SKM-1 (cell line): ENCODE measurements at regions not wholly inside any gene's neighbourhood (a gene's known extent, or its start where the extent isn't known, plus 50 kb on each side); places are given as distances from the start of the nearest gene placed in this dataset.
"Not testable (repeated sequence)": the region's sequence is repeated elsewhere in the genome, so short reads cannot be mapped to it uniquely, and the experiment has no call there.

Experiments
- DNase-seq: peaks from one replicate; lab custom pipeline; 2025; ENCODE audit not compliant: unreplicated experiment; lab: John Stamatoyannopoulos, UW

DNA sequence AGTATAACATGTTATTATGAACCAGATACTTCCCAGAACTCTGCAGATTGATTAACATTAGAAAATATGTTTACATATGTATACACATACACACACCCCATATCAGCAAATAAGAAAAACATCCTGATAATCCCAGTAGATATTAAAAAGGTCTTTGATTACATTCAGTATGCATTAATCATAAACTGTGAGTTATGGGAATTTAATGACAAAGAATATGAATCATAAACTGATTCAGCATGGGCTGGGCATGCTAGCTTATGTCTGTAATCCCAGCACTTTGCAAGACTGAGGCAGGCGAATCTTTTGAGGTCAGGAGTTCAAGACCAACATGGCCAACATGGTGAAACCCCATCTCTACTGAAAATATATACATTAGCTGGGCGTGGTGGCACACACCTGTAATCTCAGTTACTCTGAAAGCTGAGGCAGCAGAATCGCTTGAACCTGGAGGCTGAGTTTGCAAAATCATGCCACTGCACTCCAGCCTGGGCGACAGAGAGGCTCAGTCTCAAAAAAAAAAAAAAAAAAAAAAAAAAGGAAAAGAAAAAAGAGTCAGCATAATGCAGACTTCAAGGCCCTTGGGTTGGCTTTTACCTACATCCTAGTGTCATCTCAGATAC, 581.9 kb upstream of the PRR20A start:
- DNase-seq: no peak

DNA sequence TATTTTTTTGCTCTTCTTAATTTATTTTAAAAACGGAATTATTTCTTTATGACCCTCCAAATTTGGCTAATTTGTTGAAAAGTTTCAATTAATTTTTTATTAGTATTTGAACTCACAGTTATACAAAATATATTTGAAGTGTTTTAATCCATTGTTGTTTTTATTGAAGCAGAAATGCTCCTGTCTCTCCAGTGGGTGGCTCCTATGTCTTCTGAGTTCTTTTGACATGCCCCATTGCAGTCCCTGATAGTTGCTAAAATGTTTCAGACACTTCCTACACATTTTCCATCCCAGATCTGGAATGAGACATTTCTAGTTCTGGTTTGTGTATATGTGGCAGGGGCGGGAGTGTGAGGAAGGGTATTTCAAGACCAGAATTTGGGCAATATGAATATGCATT, 579.4 kb upstream of the PRR20A start:
- no peak for DNase-seq

DNA sequence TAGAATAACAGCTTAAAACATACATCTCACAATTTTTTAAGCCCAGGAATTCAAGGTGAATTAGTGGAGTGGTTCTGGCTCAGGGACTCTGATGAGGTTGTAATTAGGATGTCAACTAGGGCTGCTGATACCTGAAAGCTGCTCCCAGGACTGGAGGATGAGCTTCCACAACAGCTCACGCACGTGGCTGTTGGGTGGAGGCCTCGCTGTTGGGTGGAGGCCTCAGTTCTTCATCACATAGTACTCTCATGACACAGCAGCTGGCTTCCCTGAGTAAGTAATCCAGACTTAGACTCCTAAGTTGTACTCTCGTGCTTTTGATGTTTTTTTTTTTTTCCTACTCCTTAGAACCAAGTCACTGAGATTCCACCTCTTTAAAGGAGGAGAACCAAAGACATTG, 577.1 kb upstream of the PRR20A start:
- no peak for DNase-seq

DNA sequence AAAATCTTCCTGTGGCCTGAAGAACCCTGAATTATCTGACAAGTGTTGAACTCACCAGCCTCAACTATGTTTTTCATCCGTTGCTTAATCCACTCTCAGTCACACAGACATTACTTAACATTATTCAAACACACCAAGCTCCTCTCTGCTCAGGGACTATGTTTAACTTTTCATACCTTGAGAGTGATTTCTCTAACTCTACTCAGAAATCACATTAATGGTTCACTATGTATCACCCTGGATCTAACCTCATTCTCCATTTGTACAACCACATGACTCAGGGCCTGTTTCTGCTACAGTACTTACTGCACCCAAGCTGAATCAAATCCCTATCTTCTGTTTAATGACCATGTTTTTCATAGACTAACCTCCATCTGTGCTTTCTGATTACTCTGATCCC, 553.7 kb upstream of the PRR20A start:
- DNase-seq: no peak

DNA sequence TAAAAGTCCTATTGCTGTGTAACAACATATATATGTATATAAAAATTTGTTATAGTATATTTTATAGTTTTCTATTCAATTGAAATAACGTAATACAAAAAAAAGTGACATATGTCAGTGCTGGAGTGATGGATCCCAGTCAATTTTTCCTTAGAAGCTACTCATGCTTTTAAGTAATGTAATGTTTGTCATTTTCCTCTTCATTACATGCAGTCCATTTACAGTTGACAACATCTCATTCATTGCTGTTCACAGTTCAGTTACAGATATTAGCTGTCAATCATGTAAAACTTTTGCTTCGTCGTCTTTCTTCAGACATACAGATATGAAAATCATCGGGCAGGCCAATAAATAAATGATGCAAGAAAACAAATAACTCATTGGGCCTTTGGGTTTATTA, 525.1 kb upstream of the PRR20A start:
- no peak for DNase-seq

DNA sequence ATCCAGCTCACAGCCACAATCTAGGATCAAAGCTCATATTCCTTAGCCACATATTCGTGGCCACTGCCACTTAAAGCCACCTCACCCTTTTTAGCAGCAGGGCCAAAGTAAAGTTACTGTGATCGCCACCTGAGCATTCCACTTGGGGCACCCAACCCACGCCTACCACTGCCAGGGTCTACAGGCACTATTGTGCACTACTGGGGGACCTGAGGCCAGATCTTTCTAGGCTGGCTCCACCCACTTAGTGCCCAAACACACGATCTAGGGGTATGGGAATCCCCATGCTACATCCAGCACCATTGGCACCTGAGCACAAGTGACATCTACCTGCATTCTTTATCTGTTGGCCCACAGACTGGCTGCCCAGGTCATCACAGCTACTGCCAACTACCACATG, 517.9 kb upstream of the PRR20A start:
- DNase-seq: no peak

DNA sequence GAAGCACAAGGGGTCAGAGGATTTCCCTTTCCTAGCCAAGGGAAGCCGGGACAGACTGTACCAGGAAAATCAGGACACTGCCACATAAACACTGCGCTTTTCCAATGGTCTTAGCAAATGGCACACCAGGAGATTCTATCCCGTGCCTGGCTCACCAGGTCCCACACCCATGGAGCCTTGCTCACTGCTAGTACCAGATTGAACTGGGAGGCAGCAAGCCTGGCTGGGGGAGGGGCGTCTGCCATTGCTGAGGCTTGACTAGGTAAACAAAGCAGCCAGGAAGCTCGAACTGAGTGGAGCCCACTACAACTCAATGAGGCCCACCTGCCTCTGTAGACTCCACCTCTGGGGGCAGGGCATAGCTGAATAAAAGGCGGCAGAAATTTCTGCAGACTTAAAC, 511.8 kb upstream of the PRR20A start:
- DNase-seq: not testable (repeated sequence)

DNA sequence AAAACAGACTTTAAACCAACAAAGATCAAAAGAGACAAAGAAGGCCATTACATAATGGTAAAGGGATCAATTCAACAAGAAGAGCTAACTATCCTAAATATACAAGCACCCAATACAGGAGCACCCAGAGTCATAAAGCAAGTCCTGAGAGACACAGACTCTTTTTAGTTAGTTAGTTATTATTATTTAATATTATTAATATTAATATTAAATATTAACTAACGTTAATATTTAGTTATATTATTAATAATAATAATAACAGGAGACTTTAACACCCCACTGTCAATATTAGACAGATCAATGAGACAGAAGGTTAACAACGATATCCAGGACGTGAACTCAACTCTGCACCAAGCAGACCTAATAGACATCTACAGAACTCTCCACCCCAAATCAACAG, 509.7 kb upstream of the PRR20A start:
- not testable (repeated sequence) for DNase-seq

DNA sequence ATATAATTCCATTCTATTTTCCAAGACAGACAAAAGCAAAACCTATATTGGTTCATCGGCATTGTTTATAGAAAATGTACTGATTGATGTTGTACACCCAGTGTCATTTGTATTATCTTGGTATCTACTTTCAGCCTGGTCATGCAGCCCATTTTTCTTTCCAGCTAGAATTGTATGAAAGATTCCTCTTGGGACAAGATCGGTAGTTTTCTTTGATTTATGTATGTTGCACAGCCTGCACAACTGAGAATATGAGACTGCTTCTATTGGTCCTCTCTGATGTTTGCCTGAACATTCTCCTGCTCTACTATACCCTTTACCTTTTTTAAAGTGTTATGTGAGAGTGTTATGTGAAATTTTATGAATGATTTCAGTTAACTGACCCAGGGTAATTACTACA, 487.7 kb upstream of the PRR20A start:
- DNase-seq: no peak

DNA sequence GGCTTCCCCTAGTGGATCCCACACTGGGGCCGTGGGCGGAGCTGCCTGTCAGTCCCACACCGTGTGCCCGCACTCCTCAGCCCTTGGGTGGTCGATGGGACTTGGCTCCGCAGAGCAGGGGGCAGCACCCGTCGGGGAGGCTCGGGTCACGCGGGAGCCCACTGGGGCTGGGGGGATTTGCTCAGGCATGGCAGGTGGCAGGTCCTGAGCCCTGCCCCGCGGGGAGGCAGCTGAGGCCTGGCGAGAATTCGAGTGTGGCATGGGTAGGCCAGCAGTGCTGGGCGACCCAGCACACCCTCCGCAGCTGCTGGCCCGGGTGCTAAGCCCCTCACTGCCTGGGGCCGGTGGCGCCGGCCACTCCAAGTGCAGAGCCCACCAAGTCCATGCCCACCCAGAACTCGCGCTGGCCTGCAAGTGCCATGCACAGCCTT, 481.7 kb upstream of the PRR20A start:
- DNase-seq: no peak

DNA sequence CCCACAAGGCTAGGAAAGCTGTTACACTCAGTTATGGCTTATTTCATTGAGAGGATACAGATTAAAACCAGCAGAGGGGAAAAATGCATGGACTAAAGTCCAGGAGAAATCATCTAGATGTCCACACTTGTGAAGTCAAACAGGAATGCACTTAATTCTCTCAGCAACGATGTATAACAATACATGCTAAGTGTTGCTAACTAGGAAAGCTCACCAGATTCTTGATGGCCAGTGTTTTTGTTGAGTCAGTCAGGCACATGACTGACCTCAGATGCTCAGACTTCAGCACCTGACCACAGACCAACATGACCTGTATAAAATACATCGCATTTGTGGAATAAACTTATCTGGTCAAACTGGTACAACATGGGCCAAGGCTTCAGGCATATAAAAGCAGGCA, 470.2 kb upstream of the PRR20A start:
- no peak for DNase-seq

DNA sequence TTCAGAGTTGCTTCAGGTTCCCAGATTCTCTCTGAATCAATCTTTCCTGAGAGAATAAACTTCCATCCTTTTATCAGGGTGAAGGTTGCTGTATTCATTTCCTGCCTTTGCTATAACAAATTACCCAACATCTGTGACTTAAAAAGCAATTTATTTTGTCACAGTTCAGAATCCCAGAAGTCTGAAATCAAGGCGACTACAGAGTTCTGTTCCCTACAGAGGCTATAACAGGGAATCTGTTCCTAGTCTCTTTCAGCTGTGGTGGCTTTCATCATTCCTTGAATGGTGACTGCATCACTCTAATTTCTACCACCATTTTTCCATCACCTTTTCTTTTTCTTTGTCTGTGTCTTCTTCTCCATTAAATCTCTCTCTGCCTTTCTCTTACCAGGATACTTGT, 459.3 kb upstream of the PRR20A start:
- DNase-seq: no peak

DNA sequence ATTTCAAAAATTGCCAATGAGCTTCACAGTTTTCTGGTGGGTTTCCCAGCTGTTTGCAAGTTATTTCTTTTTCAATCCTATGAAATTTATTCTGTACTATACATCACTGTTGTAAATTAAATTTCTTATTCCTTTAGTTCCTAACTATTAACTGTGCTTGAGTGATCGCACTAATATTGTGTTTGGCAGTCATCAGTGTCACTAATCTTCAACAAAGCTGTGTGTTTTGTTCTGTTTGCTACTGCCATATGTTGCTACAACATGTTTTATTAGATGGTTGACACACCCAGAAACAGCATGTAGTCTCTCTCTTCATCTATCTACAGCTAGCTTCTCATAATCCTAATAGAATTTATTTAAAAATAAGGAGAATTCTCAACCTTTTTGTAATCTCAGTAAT, 453.6 kb upstream of the PRR20A start:
- DNase-seq: no peak

DNA sequence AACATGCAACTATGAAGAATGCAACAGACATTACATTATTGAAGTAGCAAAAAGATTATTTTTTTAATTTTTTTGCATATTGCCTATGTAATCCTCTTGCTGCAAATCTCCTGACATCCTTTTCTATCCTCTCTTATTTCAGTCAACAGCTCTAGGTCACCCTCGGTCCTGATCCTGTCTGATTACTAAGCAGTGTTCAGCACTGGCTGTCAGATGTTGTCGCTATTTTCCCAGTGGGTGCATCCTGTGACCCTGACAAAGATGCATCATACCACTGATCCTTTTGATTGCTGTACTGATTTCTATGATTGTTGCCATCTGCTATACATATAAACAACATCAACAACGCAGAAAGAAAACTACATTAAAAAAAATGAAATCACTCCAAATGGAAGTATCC, 443.7 kb upstream of the PRR20A start:
- no peak for DNase-seq

DNA sequence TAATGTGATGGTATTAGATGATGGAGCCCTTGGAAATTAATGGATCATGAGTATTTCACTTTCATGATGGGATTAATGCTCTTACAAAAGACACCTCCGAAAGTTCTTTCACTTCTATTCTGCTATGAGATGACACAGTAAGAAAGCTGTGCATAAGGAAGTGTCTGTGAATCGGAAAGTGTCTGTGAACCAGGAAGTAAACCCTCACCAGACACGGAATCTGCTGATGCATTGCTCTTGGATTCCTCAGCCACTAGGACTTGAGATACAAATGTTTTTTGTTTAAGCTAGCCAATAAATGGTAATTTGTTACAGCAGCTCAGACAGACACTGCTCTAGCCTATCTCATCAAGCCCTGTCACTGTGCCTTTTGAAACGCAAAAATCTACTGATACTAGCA, 440.4 kb upstream of the PRR20A start:
- DNase-seq: no peak

DNA sequence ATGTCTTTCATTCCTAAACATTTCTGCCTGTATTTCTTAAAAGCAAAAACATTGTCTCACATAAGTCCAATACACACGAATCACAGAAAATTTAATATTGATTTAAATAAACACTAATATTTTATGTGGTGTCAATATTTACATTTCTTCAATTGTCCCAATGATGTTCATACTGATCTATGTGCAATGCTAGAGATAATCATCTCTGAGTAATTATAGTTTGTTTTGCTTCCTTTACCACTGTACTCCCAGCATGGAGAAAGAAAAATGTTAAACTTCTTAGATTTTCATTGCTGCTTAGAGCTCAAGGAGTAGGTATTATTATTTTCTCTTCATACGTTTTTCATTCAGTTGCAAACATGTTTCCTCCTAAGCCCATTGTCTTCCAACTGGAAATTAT, 434.2 kb upstream of the PRR20A start:
- no peak for DNase-seq

DNA sequence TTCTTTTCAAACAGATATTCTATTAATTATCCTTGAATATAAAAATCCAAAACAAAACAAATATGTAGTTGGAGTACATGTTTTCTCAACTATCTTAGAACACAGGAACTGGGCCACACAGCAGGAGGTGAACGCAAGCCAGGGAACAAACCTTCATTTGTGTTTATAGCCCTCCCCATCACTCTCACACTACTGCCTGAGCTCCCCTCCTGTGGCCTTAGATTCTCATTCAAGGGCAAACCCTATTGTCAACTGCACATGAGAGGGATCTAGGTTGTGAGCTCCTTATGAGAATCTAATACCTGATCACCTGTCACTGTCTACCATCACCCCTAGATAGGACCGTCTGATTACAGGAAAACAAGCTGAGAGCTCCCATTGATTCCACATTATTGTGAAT, 427.1 kb upstream of the PRR20A start:
- DNase-seq: no peak

DNA sequence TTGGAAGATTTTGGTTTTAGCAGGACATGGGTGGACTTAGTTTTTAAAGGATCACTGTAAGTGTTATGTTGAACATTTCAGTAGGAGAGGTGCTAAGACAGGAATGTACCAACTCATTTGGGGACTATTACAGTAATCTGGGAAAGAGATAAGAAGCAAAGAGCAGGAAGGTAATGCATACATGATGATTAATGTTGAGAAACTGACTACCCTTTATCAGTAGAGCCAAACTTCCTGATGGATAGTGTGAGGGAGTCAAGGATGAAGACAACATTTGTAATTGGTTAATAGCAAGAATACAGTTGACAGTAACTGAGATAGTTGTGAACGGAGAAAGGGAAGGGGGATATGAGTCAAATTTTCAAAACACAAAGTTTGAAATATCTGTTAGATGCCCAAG, 421.9 kb upstream of the PRR20A start:
- no peak for DNase-seq

DNA sequence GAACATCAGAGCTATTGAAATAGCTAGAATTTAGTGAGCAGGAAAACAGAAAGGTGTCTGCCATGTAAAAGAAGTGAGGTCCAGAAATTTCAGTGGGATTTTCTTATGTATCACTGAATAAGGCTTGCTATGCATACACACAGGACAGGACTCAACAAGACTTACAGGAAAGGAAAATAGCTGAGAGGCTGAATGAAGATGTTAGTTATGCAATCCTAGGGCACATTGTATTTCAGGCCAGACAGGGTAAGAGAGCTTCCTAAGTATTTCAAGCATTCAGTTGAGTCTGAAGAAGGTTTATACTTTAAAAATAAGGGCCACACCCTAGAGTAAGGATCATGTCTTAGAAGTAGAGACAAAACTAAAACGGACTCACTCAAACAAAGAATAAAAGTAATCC, 419.9 kb upstream of the PRR20A start:
- no peak for DNase-seq

DNA sequence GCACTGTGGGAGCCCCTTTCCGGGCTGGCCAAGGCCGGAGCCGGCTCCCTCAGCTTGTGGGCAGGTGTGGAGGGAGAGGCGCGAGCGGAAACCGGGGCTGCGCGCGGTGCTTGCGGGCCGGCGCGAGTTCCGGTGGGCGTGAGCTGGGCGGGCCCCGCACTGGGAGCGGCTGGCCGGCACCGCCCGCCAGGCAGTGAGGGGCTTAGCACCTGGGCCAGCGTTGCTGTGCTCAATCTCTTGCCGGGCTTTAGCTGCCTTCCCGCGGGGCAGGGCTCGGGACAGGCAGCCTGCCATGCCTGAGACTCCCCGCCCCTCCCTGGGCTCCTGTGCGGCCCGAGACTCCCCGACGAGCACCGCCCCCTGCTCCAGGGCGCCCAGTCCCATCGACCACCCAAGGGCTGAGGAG, 405.2 kb upstream of the PRR20A start:
- no peak for DNase-seq

DNA sequence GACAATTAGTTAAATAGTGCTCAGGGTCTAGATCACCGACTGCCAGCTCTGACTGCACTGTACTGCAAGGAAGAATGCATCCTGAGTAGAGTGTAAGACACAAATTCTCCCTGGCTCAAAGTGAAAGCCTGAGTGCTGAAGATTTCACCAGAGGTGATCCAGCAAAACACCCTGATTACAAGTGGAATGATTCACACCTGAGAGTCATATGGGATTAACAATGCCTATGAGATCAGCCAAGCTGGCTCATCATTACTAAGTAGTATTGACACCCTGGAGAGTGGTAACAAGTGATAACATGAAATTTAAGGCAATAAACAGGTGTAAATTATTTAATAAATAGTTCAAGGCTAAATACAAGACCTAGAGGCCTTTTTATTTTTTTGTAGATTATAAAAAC, 403.8 kb upstream of the PRR20A start:
- no peak for DNase-seq

DNA sequence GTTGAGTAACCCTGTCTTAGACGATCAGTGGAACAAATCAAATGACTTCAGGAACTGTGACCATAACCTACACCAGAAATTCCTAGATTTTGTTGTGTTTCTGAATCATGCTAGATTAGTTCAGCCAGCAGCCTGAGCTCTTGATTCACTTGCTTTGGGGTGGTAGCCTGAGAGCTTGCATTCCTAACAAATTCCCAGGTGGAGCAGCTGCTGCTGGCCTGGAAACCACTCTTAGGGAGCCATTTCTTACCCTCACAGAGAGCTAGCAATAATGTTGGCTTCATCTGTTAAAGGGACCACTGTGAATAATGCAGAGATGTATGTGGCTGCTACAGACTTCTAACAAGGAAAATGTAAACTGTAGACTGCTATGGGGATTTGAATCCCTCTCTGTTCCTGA, 388.1 kb upstream of the PRR20A start:
- no peak for DNase-seq

DNA sequence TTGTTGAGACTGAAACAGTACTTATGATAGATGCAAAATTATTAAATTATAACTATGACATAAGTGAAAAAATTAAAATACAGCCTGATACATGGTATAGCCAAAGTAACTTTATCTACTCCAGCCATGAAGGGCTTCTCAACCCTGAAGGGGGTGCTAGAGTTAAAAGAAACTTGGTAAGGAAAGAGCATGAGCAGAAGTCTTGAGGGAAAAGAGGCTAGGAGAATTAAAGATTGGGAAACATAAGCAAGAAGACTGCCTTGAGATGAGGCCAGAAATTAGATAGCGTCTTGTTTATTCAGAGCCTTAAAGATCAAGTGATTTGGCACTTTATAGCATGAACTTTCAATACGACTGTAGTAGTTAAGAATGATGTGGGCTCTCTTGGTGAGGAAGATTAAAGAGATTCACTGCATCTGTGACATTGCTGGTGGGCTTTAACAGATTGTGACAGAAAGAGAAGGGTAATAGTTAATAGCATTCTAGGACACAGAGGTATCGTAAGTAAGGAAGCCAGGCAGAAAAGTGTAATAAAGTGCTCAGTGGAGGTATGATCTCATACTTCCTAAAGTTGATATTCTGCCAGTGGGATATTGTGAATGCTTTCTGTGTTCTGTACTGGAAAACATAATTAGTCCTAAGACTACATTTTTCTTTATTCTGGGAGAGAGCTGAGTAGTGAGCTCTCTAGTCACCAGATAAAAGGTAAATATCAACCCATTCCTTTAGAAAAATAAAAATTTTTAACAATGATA, 385.4 kb upstream of the PRR20A start:
- no peak for DNase-seq
